AML-193 (cell line): ENCODE measurements at regions not wholly inside any gene's neighbourhood (a gene's known extent, or its start where the extent isn't known, plus 50 kb on each side); places are given as distances from the start of the nearest gene placed in this dataset.
A peak's percentile ranks its signal among the peaks of the same experiment; 100 is the strongest.

Source experiments
- DNase-seq, 2 experiments: peaks; one replicate each; lab custom pipeline; 2025; lab: John Stamatoyannopoulos, UW

- no peak for DNase-seq
Measured at GRCh38 chr10:121033366-121033765, 182.2 kb downstream of the WDR11 start.

- DNase-seq: no peak
Measured at GRCh38 chr10:121036431-121036830, 185.3 kb downstream of the WDR11 start.

- DNase-seq: no peak
Measured at GRCh38 chr10:121041499-121041898, 190.3 kb downstream of the WDR11 start.

- DNase-seq: no peak
Measured at GRCh38 chr10:121041906-121042305, 190.7 kb downstream of the WDR11 start.

GRCh38 chr10:121042342-121042741 is 191.2 kb downstream of the WDR11 start:
- DNase-seq: no peak

- DNase-seq: no peak
Measured at GRCh38 chr10:121043124-121043849, 192.1 kb downstream of the WDR11 start.

- no peak for DNase-seq
Measured at GRCh38 chr10:121048749-121049148, 197.6 kb downstream of the WDR11 start.

- DNase-seq: no peak
Measured at GRCh38 chr10:121049489-121049888, 198.3 kb downstream of the WDR11 start.

GRCh38 chr10:121049923-121050322 is 198.8 kb downstream of the WDR11 start:
- DNase-seq: no peak

- DNase-seq: no peak
Measured at GRCh38 chr10:121051171-121051570, 200.0 kb downstream of the WDR11 start.

- DNase-seq: no peak
Measured at GRCh38 chr10:121051696-121052279, 200.6 kb downstream of the WDR11 start.

GRCh38 chr10:121053151-121053550 is 202.0 kb downstream of the WDR11 start:
- DNase-seq: no peak

GRCh38 chr10:121054874-121055273 is 203.7 kb downstream of the WDR11 start:
- DNase-seq: no peak

- DNase-seq: no peak
Measured at GRCh38 chr10:121057269-121057668, 206.1 kb downstream of the WDR11 start.

GRCh38 chr10:121058082-121058481 is 206.9 kb downstream of the WDR11 start:
- no peak for DNase-seq

- DNase-seq: no peak
Measured at GRCh38 chr10:121059351-121059750, 208.2 kb downstream of the WDR11 start.

GRCh38 chr10:121062115-121062514 is 211.0 kb downstream of the WDR11 start:
- no peak for DNase-seq

- DNase-seq: no peak
Measured at GRCh38 chr10:121063744-121064143, 212.6 kb downstream of the WDR11 start.

GRCh38 chr10:121064491-121064890 is 213.3 kb downstream of the WDR11 start:
- DNase-seq: no peak

- DNase-seq: no peak
Measured at GRCh38 chr10:121065330-121065729, 214.2 kb downstream of the WDR11 start.

GRCh38 chr10:121069061-121069850 is 218.1 kb downstream of the WDR11 start:
- DNase-seq: no peak

GRCh38 chr10:121070275-121071070 is 219.3 kb downstream of the WDR11 start:
- DNase-seq: peak; percentile 10 to 37
